SHP77 treated with DMSO at 0.1 percent for 48 hours (cell line): ENCODE measurements at regions not wholly inside any gene's neighbourhood (a gene's known extent, or its start where the extent isn't known, plus 50 kb on each side); places are given as distances from the start of the nearest gene placed in this dataset.

Experiments used
- DNase-seq: peaks from one replicate; lab custom pipeline; 2025; lab: John Stamatoyannopoulos, UW

GRCh38 chrX:43581167-43581566 lies 74.9 kb upstream of the MAOA start:
- no peak for DNase-seq

- DNase-seq: no peak
These were observed 74.1 kb upstream of the MAOA start for GRCh38 chrX:43581888-43582539.

- DNase-seq: no peak
These were observed 73.6 kb upstream of the MAOA start for GRCh38 chrX:43582540-43582913.

- DNase-seq: no peak
These were observed 70.2 kb upstream of the MAOA start for GRCh38 chrX:43585922-43586321.

- DNase-seq: no peak
These were observed 69.3 kb upstream of the MAOA start for GRCh38 chrX:43586830-43587229.

- no peak for DNase-seq
These were observed 66.4 kb upstream of the MAOA start for GRCh38 chrX:43589735-43590134.

GRCh38 chrX:43590150-43590549 lies 65.9 kb upstream of the MAOA start:
- no peak for DNase-seq

GRCh38 chrX:43592597-43592996 lies 63.5 kb upstream of the MAOA start:
- no peak for DNase-seq

GRCh38 chrX:43595931-43596330 lies 60.2 kb upstream of the MAOA start:
- DNase-seq: no peak

GRCh38 chrX:43604753-43605152 lies 51.3 kb upstream of the MAOA start:
- DNase-seq: no peak

- DNase-seq: no peak
These were observed 50.7 kb upstream of the MAOA start for GRCh38 chrX:43605351-43605750.
